Glomerular visceral epithelial cell (primary cell): ENCODE measurements at regions not wholly inside any gene's neighbourhood (a gene's known extent, or its start where the extent isn't known, plus 50 kb on each side); places are given as distances from the start of the nearest gene placed in this dataset.

Experiments
- DNase-seq: peaks from one replicate; pipeline ENCODE4 v3.0.0-alpha.2; 2016; ENCODE audit errors: extremely low spot score

DNA sequence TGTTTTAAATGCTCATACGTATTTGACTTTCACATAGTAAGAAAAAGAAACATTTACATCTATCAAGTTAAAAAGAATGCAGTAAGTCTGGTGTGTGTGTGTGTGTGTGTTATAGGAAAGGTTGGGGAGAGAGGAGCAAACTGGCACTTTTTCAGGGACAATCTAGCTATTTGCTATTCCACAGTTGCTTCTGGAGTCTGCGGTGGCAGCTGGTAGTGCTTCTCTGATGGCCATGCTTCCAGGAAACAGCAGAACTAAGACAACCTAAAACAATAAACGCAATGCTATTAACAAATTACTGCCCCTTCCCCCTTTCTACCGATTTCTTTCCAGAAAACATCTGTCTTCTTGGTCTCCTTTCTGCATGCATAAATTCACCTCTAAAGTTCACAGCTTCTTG, 70.0 kb upstream of the CDH10 start:
- DNase-seq, result no peak

DNA sequence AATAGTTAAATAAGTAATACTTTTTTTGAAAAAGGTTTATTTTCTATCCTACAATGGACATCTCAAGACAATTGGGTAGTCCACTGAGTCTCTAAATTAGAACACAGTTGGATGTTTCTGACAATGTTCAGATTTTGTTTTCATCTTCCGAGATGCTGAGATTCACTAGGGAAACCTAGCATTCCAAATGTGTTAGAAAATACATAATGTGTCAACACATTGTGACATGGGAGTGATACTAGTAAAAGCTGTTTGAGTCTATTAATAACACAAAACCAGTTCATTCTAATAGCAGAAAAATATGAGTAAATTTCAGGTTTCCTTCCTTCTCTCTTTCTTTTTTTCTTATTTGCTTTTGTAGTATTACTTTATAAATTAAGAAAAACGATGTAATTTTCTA, 68.2 kb upstream of the CDH10 start:
- no peak for DNase-seq

DNA sequence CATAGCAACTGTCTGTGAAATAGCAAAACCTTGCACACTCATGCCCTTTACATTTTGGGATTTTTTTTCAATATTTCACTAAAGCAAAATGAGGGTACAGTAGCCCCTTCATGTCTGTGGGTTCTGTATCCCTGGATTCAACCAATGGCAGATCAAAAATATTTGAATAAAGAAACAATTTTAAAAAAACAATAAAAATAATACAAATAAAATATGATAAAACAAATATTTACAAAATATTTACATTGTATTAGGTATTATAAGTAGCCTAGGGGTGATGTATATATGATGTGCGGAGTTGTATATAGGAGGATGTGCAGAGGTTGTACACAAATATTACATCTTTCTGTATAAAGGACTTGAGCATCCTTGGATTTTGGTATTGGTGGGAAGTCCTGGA, 67.3 kb upstream of the CDH10 start:
- no peak for DNase-seq

DNA sequence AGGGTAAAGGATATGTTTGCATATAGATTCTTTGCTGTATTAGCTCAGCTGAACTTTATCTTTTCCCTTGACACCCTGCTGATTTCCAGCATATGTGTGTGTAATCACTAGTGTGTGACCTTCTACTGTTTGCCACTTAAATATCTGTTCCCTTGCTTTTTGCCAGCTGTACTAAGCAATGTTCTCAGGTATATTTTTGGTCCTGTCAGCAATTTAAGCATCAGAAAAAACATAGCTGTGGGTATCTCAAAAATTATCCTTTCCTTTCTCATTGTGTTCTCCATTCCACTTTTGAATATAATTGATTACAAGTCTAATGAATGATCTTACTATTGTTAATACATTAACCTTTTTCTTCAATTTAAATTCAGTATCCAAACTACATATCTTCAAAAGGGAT, 59.2 kb upstream of the CDH10 start:
- no peak for DNase-seq
